Mesenchymal stem cell (in vitro differentiated cells and primary cell): ENCODE measurements at regions not wholly inside any gene's neighbourhood (a gene's known extent, or its start where the extent isn't known, plus 50 kb on each side); places are given as distances from the start of the nearest gene placed in this dataset.

Source experiments
- DNase-seq: peaks from one replicate; pipeline ENCODE4 v3.0.0-alpha.2; 2013
- H2AFZ ChIP-seq: one replicate; pipeline ENCODE4 v1.6.1; 2013; ENCODE audit warnings: low read depth, mild to moderate bottlenecking, control low read depth, inconsistent platforms, low read length, moderate library complexity
- H2AK5ac ChIP-seq: 2 replicates; pipeline ENCODE4 v1.6.1; 2013; ENCODE audit warnings: low read length, moderate library complexity, mild to moderate bottlenecking, inconsistent platforms; ENCODE audit not compliant: severe bottlenecking
- H2BK120ac ChIP-seq: one replicate; pipeline ENCODE4 v1.6.1; 2013; ENCODE audit warnings: low read depth, mild to moderate bottlenecking, inconsistent platforms, low read length, moderate library complexity
- H2BK12ac ChIP-seq, 2 experiments: one replicate each; pipeline ENCODE4 v1.6.1; 2013; ENCODE audit warnings: inconsistent platforms in 2 of 2, low read length in 2 of 2, mild to moderate bottlenecking in 2 of 2, moderate library complexity in 2 of 2, control low read depth in 1 of 2
- H2BK15ac ChIP-seq: one replicate; pipeline ENCODE4 v1.6.1; 2013; ENCODE audit warnings: mild to moderate bottlenecking, low read depth, inconsistent platforms; ENCODE audit not compliant: poor library complexity, severe bottlenecking
- H2BK5ac ChIP-seq: 2 replicates; pipeline ENCODE4 v1.6.1; 2013; ENCODE audit warnings: low read depth, mild to moderate bottlenecking, low read length, control low read depth, inconsistent platforms; ENCODE audit not compliant: poor library complexity, severe bottlenecking
- H3K14ac ChIP-seq, 2 experiments: one replicate each; pipeline ENCODE4 v1.6.1; 2013; ENCODE audit warnings: inconsistent platforms in 2 of 2, low read length in 2 of 2, control low read depth in 1 of 2, mild to moderate bottlenecking in 1 of 2, moderate library complexity in 1 of 2
- H3K18ac ChIP-seq, 2 experiments: one replicate each; pipeline ENCODE4 v1.6.1; 2013; ENCODE audit warnings: inconsistent platforms in 2 of 2, low read length in 2 of 2, control low read depth in 1 of 2, low read depth in 1 of 2, mild to moderate bottlenecking in 1 of 2
- H3K23ac ChIP-seq, 2 experiments: one replicate each; pipeline ENCODE4 v1.6.1; 2013; ENCODE audit warnings: inconsistent platforms in 2 of 2, low read length in 2 of 2, mild to moderate bottlenecking in 2 of 2, moderate library complexity in 2 of 2, control low read depth in 1 of 2
- H3K27ac ChIP-seq: 2 replicates; pipeline ENCODE4 v1.5.1; 2013; ENCODE audit warnings: mild to moderate bottlenecking, moderate library complexity, low read length, control low read depth, inconsistent platforms; ENCODE audit not compliant: poor library complexity, severe bottlenecking
- H3K27me3 ChIP-seq, 2 experiments: 2 replicates each; pipeline versions ENCODE4 v1.6.1 to v1.7.0; 2013; ENCODE audit warnings: low read length in 2 of 2, mild to moderate bottlenecking in 2 of 2, moderate library complexity in 2 of 2, control low read depth in 1 of 2, inconsistent platforms in 1 of 2; ENCODE audit not compliant: control insufficient read depth in 1 of 2, insufficient read depth in 1 of 2
- H3K36me3 ChIP-seq, 2 experiments: 2 replicates each; pipeline versions ENCODE4 v1.6.1 to v1.7.0; 2013; ENCODE audit warnings: low read length in 2 of 2, control low read depth in 1 of 2, inconsistent platforms in 1 of 2, low read depth in 1 of 2, mild to moderate bottlenecking in 1 of 2; ENCODE audit not compliant: insufficient read depth in 2 of 2, control insufficient read depth in 1 of 2
- H3K4ac ChIP-seq, 2 experiments: one replicate each; pipeline ENCODE4 v1.6.1; 2013; ENCODE audit warnings: inconsistent platforms in 2 of 2, low read length in 2 of 2, mild to moderate bottlenecking in 2 of 2, moderate library complexity in 2 of 2, control low read depth in 1 of 2, low read depth in 1 of 2
- H3K4me1 ChIP-seq: 2 replicates; pipeline ENCODE4 v1.6.1; 2013; ENCODE audit warnings: low read depth, low read length, control low read depth; ENCODE audit not compliant: control insufficient read depth, insufficient read depth
- H3K4me2 ChIP-seq: 2 replicates; pipeline ENCODE4 v1.6.1; 2013; ENCODE audit warnings: low read length, mild to moderate bottlenecking, inconsistent platforms; ENCODE audit not compliant: poor library complexity, severe bottlenecking
- H3K4me3 ChIP-seq, 2 experiments: 2 replicates each; pipeline versions ENCODE4 v1.5.1 to v1.7.0; 2013; ENCODE audit warnings: low read length in 2 of 2, mild to moderate bottlenecking in 2 of 2, control low read depth in 1 of 2, low read depth in 1 of 2; ENCODE audit not compliant: insufficient read depth in 1 of 2
- H3K79me1 ChIP-seq: replicated peaks from 2 replicates; pipeline ENCODE4 v1.6.1; 2013; ENCODE audit warnings: mild to moderate bottlenecking, control low read depth, low read length, inconsistent platforms; ENCODE audit not compliant: poor library complexity, severe bottlenecking
- H3K9ac ChIP-seq: 2 replicates; pipeline ENCODE4 v1.7.0; 2013; ENCODE audit warnings: mild to moderate bottlenecking, low read length, moderate library complexity
- H3K9me3 ChIP-seq: 2 replicates; pipeline ENCODE4 v1.7.0; 2013; ENCODE audit warnings: mild to moderate bottlenecking, low read length; ENCODE audit not compliant: control insufficient read depth
- H4K8ac ChIP-seq: one replicate; pipeline ENCODE4 v1.6.1; 2013; ENCODE audit warnings: inconsistent platforms, mild to moderate bottlenecking, low read length, moderate library complexity
- H4K91ac ChIP-seq: one replicate; pipeline ENCODE4 v1.6.1; 2013; ENCODE audit warnings: mild to moderate bottlenecking, low read length, inconsistent platforms
- WGBS: methylation state at CpG from one replicate; pipeline ENCODE4 v1.1.7; 2013; ENCODE audit warnings: mixed read lengths; 5-methylcytosine and 5-hydroxymethylcytosine counted together

DNA sequence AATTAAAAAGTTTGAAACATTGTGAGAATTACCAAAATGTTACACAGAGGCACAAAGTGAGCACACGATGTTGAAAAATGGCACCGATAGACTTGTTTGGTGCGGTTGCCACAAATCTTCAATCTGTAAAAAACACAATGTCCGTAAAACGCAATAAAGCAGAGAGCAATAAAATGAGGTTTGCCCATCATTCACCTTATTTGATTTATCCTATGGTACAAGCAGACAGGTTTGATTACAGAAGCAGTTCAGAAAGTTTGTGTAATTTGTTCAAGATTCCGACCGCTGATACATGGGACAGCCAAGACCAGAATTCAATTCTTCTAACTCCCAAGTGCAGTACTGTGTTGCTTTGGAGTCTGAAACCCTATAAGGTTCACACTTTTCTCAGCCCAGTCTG is 318.3 kb upstream of the PROX1 start:
- H2AFZ ChIP-seq: no peak overlapping the region
- 91% methylated on average over 7 of the region's 7 CpGs for WGBS
- no peaks in the 10 kb centered on the region for H3K79me1 ChIP-seq

DNA sequence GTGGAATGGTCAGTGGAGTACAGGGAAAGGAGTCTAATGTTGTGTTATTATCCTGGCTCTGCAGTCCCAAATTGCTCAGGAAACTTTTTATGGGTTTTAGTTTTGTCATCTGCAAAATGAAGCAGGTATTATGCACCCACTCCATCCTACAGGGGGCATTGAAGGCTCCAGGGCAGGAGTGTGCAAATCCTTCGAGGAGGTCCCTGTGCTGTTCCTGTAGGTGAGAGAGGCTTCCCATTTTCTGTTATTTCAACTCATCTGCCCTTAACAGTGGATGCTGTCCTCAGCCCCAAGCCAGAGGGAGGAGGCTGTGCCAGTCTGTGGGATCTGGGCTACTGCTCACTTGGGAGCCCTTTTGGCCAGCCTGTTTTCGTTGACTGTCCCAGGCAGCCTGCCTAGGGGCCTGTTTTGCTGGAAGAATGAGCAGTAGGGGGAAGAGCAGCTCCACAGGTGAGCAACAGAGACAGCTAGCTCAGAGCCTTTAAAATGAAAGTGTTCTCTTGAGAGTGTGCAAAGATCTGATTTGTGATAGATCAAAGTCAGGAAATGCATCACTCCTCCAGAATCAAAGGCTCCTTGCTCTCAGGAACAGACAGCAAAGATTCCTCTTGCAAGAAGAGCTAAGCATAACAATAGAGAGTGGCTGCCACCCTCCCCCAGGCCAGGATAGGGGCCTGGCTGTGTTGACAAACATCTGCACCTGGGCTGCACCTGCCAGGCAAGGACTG is 317.6 kb upstream of the PROX1 start:
- no peaks in the 10 kb centered on the region for H3K79me1 ChIP-seq
- no peak for DNase-seq
- H3K9me3 ChIP-seq: no peaks in the 10 kb centered on the region
- H3K36me3 ChIP-seq: no peaks in the 10 kb centered on the region
- H3K18ac ChIP-seq: no peak overlapping the region
- no peak overlapping the region for H3K27ac ChIP-seq
- no peak overlapping the region for H4K8ac ChIP-seq
- H2AFZ ChIP-seq: no peak overlapping the region
- H2BK120ac ChIP-seq: no peak overlapping the region
- no peak overlapping the region for H2BK12ac ChIP-seq
- H2BK5ac ChIP-seq: no peak overlapping the region
- no peak overlapping the region for H3K23ac ChIP-seq
- H2AK5ac ChIP-seq: no peak overlapping the region
- H3K4ac ChIP-seq: no peak overlapping the region
- no peak overlapping the region for H3K4me2 ChIP-seq
- H4K91ac ChIP-seq: no peak overlapping the region
- no peak overlapping the region for H3K4me3 ChIP-seq
- H3K9ac ChIP-seq: no peak overlapping the region
- no peaks in the 10 kb centered on the region for H3K27me3 ChIP-seq
- no peak overlapping the region for H2BK15ac ChIP-seq
- 21% methylated on average over 2 of the region's 2 CpGs for WGBS
- no peaks in the 10 kb centered on the region for H3K4me1 ChIP-seq
- no peak overlapping the region for H3K14ac ChIP-seq

More for the DNA sequence above, 318.3 kb upstream of the PROX1 start:
- Histone ChIP-seq H2BK5ac (no peak overlapping the region), H2AK5ac (no peak overlapping the region), H3K36me3 (no peaks in the 10 kb centered on the region), H3K4me1 (no peaks in the 10 kb centered on the region), H3K4me3 (no peak overlapping the region), H3K27me3 (no peaks in the 10 kb centered on the region), H3K18ac (no peak overlapping the region), H3K4ac (no peak overlapping the region), H3K9ac (no peak overlapping the region), H3K23ac (no peak overlapping the region), H2BK12ac (no peak overlapping the region), H2BK120ac (no peak overlapping the region), H2BK15ac (no peak overlapping the region), H3K9me3 (no peaks in the 10 kb centered on the region), H4K8ac (no peak overlapping the region), H3K4me2 (no peak overlapping the region), H3K14ac (no peak overlapping the region), H3K27ac (no peak overlapping the region), H4K91ac (no peak overlapping the region)
- no peak for DNase-seq

- Histone ChIP-seq H3K23ac (no peak overlapping the region), H3K4ac (no peak overlapping the region), H3K18ac (no peak overlapping the region), H3K9ac (no peak overlapping the region), H4K91ac (no peak overlapping the region), H3K27ac (no peak overlapping the region), H2AFZ (no peak overlapping the region), H2BK5ac (no peak overlapping the region), H3K9me3 (no peaks in the 10 kb centered on the region), H3K4me2 (no peak overlapping the region), H2BK12ac (no peak overlapping the region), H3K27me3 (no peaks in the 10 kb centered on the region), H2AK5ac (no peak overlapping the region), H3K14ac (no peak overlapping the region), H3K36me3 (no peaks in the 10 kb centered on the region), H3K4me3 (no peak overlapping the region), H3K79me1 (no peaks in the 10 kb centered on the region), H2BK120ac (no peak overlapping the region), H3K4me1 (no peaks in the 10 kb centered on the region), H2BK15ac (no peak overlapping the region), H4K8ac (no peak overlapping the region)
- no peak for DNase-seq
- no CpG with 5 or more reads among the region's 1 CpG for WGBS
Observed at GRCh38 chr1:213670692-213671023, 317.1 kb upstream of the PROX1 start.

- Histone ChIP-seq H3K18ac (no peak overlapping the region), H4K8ac (no peak overlapping the region), H4K91ac (no peak overlapping the region), H2AFZ (no peak overlapping the region), H2BK5ac (no peak overlapping the region), H3K4ac (no peak overlapping the region), H3K9ac (no peak overlapping the region), H3K4me1 (no peaks in the 10 kb centered on the region), H3K4me3 (no peak overlapping the region), H2BK12ac (no peak overlapping the region), H2AK5ac (no peak overlapping the region), H3K23ac (no peak overlapping the region), H3K79me1 (no peaks in the 10 kb centered on the region), H3K27me3 (no peaks in the 10 kb centered on the region), H2BK15ac (no peak overlapping the region), H3K36me3 (no peaks in the 10 kb centered on the region), H3K27ac (no peak overlapping the region), H3K9me3 (no peaks in the 10 kb centered on the region), H3K14ac (no peak overlapping the region), H3K4me2 (no peak overlapping the region), H2BK120ac (no peak overlapping the region)
- DNase-seq: no peak
- no CpG with 5 or more reads among the region's 1 CpG for WGBS
Observed at GRCh38 chr1:213675043-213675442, 312.7 kb upstream of the PROX1 start.
